WTC11 (cell line): ENCODE measurements at regions not wholly inside any gene's neighbourhood (a gene's known extent, or its start where the extent isn't known, plus 50 kb on each side); places are given as distances from the start of the nearest gene placed in this dataset.

Experiments
- CTCF ChIP-seq: fragments of 200-600 bp; IDR thresholded peaks from 2 replicates; pipeline ENCODE4 v1.8.0; 2022; ENCODE audit warnings: antibody characterized with exemption
- IRF2 ChIP-seq: sonication (generic); formaldehyde crosslinking; IDR thresholded peaks from 2 replicates; pipeline ENCODE4 v1.8.0; 2022; ENCODE audit warnings: low read depth, missing genetic modification reagents, borderline replicate concordance
- RELA ChIP-seq: sonication (generic); formaldehyde crosslinking; IDR thresholded peaks from 2 replicates; pipeline ENCODE4 v1.8.1; 2022; ENCODE audit warnings: missing genetic modification reagents, mild to moderate bottlenecking, borderline replicate concordance

DNA sequence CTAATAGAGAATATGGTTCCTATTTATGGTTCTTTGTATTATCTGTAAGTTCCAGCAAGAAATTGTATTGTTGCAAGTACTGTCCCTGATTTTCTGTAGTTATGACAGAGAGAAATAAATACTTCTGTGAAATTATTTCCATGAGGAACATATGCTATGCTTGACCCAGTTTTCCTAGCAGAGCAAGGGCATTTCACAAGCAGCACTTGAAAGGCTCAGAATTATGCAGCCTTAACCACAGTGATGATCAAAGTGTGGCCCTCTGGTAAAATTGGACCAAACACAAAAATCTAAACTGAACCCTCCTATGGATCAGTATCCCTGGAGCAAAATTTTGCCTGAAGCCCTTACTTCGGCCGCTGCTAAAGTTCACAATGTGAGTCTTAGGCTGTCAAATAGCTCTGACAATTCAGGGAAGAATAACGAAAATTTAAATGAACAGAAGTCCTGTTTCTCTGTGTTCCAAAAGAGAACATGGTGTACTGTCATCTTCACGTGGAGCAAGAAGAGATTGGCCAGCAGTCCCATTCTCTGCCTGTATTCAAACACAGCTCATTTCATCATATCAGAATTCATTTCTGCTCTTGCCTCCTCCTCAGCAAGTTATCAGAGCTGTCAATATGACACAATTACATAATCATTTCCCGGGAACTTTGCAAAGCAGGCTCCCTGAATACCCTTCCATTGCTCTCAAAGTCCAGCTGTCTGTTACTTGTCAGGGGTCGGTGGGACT is 471.9 kb downstream of the RPS29 start:
- TF ChIP-seq CTCF (no peak), IRF2 (no peak), RELA (CRISPR knock-in tag) (no peak)
